ENCODE measurements at regions not wholly inside any gene's neighbourhood (a gene's known extent, or its start where the extent isn't known, plus 50 kb on each side); places are given as distances from the start of the nearest gene placed in this dataset.

- Histone ChIP-seq H3K9ac (no peak overlapping the region), H3K4me2 (no peak overlapping the region), H3K79me2 (ENCODE audit: low read depth) (no peaks in the 10 kb centered on the region), H3K27ac (no peak overlapping the region), H2AFZ (replicated peaks) (no peak overlapping the region), H3K4me3 (no peak overlapping the region), H3K27me3 (no peaks in the 10 kb centered on the region), H3F3A (ENCODE audit: low read depth) (no peaks in the 10 kb centered on the region), H3K9me3 (ENCODE audit: low read depth) (no peaks in the 10 kb centered on the region), H3K4me1 (no peaks in the 10 kb centered on the region), H4K20me1 (ENCODE audit: low read depth) (no peaks in the 10 kb centered on the region), H3K36me3 (no peaks in the 10 kb centered on the region)
- no peaks in the 10 kb centered on the region for H3K36me3 Mint-ChIP-seq
- H3K27ac Mint-ChIP-seq, result no peak overlapping the region
- H3K4me3 Mint-ChIP-seq, result no peak overlapping the region
- DNase-seq (ENCODE audit: low spot score), result no peak
- H3K27me3 Mint-ChIP-seq (ENCODE audit: insufficient read depth, low read depth), result peaks cover 5% of the 10 kb centered on the region
- TF ChIP-seq CTCF (IDR thresholded peaks at IDR 0.05), result no peak
- no peak for TF ChIP-seq EZH2 (IDR thresholded peaks at IDR 0.05)
- no peak for TF ChIP-seq EZH2phosphoT487 (IDR thresholded peaks at IDR 0.05)
- H3K4me1 Mint-ChIP-seq, result peaks cover 7% of the 10 kb centered on the region
- H3K9me3 Mint-ChIP-seq, result no peaks in the 10 kb centered on the region
These were observed 270.5 kb downstream of the SKAP2 start for GRCh38 chr7:26593896-26594295.

- no peaks in the 10 kb centered on the region for H4K20me1 ChIP-seq (ENCODE audit: low read depth)
- no peaks in the 10 kb centered on the region for H3K36me3 Mint-ChIP-seq
- H3K9ac ChIP-seq, result no peak overlapping the region
- H3K4me2 ChIP-seq, result no peak overlapping the region
- TF ChIP-seq CTCF (IDR thresholded peaks at IDR 0.05) (no peak), EZH2phosphoT487 (IDR thresholded peaks at IDR 0.05) (no peak), EZH2 (IDR thresholded peaks at IDR 0.05) (no peak)
- no peak overlapping the region for H3K27ac ChIP-seq
- H3K4me3 Mint-ChIP-seq, result no peak overlapping the region
- no peak overlapping the region for H3K4me3 ChIP-seq
- H3K4me1 ChIP-seq, result no peaks in the 10 kb centered on the region
- H3K79me2 ChIP-seq (ENCODE audit: low read depth), result no peaks in the 10 kb centered on the region
- DNase-seq (ENCODE audit: low spot score), result no peak
- no peaks in the 10 kb centered on the region for H3K36me3 ChIP-seq
- peaks cover 7% of the 10 kb centered on the region for H3K4me1 Mint-ChIP-seq
- no peak overlapping the region for H3K27ac Mint-ChIP-seq
- H2AFZ ChIP-seq (replicated peaks), result no peak overlapping the region
- H3K9me3 ChIP-seq (ENCODE audit: low read depth), result no peaks in the 10 kb centered on the region
- H3K27me3 Mint-ChIP-seq (ENCODE audit: insufficient read depth, low read depth), result peaks cover 5% of the 10 kb centered on the region
- no peaks in the 10 kb centered on the region for H3K9me3 Mint-ChIP-seq
- H3F3A ChIP-seq (ENCODE audit: low read depth), result no peaks in the 10 kb centered on the region
- no peaks in the 10 kb centered on the region for H3K27me3 ChIP-seq
These were observed 269.8 kb downstream of the SKAP2 start for GRCh38 chr7:26594553-26594952.

GRCh38 chr7:26598867-26599266, 265.5 kb downstream of the SKAP2 start:
- no peak overlapping the region for H3K27ac Mint-ChIP-seq
- H2AFZ ChIP-seq (replicated peaks), result no peak overlapping the region
- no peaks in the 10 kb centered on the region for H3K27me3 Mint-ChIP-seq (ENCODE audit: insufficient read depth, low read depth)
- H3K9ac ChIP-seq, result no peak overlapping the region
- H3K9me3 ChIP-seq (ENCODE audit: low read depth), result no peaks in the 10 kb centered on the region
- H3K36me3 ChIP-seq, result no peaks in the 10 kb centered on the region
- H3K4me1 Mint-ChIP-seq, result peaks cover 6% of the 10 kb centered on the region
- no peak for TF ChIP-seq EZH2phosphoT487 (IDR thresholded peaks at IDR 0.05)
- no peak for TF ChIP-seq EZH2 (IDR thresholded peaks at IDR 0.05)
- no peak for TF ChIP-seq CTCF (IDR thresholded peaks at IDR 0.05)
- H3K4me1 ChIP-seq, result no peaks in the 10 kb centered on the region
- no peaks in the 10 kb centered on the region for H3K79me2 ChIP-seq (ENCODE audit: low read depth)
- H3K27ac ChIP-seq, result no peak overlapping the region
- no peak overlapping the region for H3K4me3 Mint-ChIP-seq
- no peaks in the 10 kb centered on the region for H3K36me3 Mint-ChIP-seq
- no peak overlapping the region for H3K4me3 ChIP-seq
- DNase-seq (ENCODE audit: low spot score), result no peak
- no peaks in the 10 kb centered on the region for H3K27me3 ChIP-seq
- no peaks in the 10 kb centered on the region for H3F3A ChIP-seq (ENCODE audit: low read depth)
- no peak overlapping the region for H3K4me2 ChIP-seq
- H4K20me1 ChIP-seq (ENCODE audit: low read depth), result no peaks in the 10 kb centered on the region
- no peaks in the 10 kb centered on the region for H3K9me3 Mint-ChIP-seq

GRCh38 chr7:26599982-26600381, 264.4 kb downstream of the SKAP2 start:
- Histone ChIP-seq H3K79me2 (ENCODE audit: low read depth) (no peaks in the 10 kb centered on the region), H3K4me3 (no peak overlapping the region), H3F3A (ENCODE audit: low read depth) (no peaks in the 10 kb centered on the region), H3K36me3 (no peaks in the 10 kb centered on the region), H3K4me2 (no peak overlapping the region), H4K20me1 (ENCODE audit: low read depth) (no peaks in the 10 kb centered on the region), H3K27me3 (no peaks in the 10 kb centered on the region), H3K9ac (no peak overlapping the region), H3K4me1 (no peaks in the 10 kb centered on the region), H2AFZ (replicated peaks) (no peak overlapping the region), H3K27ac (no peak overlapping the region), H3K9me3 (ENCODE audit: low read depth) (no peaks in the 10 kb centered on the region)
- no peak for TF ChIP-seq EZH2 (IDR thresholded peaks at IDR 0.05)
- TF ChIP-seq CTCF (IDR thresholded peaks at IDR 0.05), result no peak
- no peak for TF ChIP-seq EZH2phosphoT487 (IDR thresholded peaks at IDR 0.05)
- Mint-ChIP-seq H3K36me3 (no peaks in the 10 kb centered on the region), H3K4me3 (no peak overlapping the region), H3K27me3 (ENCODE audit: insufficient read depth, low read depth) (no peaks in the 10 kb centered on the region), H3K9me3 (no peaks in the 10 kb centered on the region), H3K4me1 (peaks cover 3% of the 10 kb centered on the region), H3K27ac (no peak overlapping the region)
- DNase-seq (ENCODE audit: low spot score), result no peak

All from neural progenitor cell (in vitro differentiated cells).